GM12864 (cell line): ENCODE measurements at regions not wholly inside any gene's neighbourhood (a gene's known extent, or its start where the extent isn't known, plus 50 kb on each side); places are given as distances from the start of the nearest gene placed in this dataset.

Experiments
- DNase-seq: peaks from one replicate; pipeline ENCODE4 v3.0.0-alpha.2; 2011; ENCODE audit warnings: low read depth
- H3K4me3 ChIP-seq: 2 replicates; pipeline ENCODE4 v1.5.1; 2011; ENCODE audit warnings: mild to moderate bottlenecking, low read depth, low read length, control low read depth
- TF ChIP-seq, protein P1 (sequence below): IDR thresholded peaks from 2 replicates; pipeline ENCODE4 v1.5.1; 2011; ENCODE audit warnings: low read depth, mild to moderate bottlenecking, moderate library complexity, low read length, control low read depth, inconsistent platforms; ENCODE audit errors: missing control alignments

DNA sequence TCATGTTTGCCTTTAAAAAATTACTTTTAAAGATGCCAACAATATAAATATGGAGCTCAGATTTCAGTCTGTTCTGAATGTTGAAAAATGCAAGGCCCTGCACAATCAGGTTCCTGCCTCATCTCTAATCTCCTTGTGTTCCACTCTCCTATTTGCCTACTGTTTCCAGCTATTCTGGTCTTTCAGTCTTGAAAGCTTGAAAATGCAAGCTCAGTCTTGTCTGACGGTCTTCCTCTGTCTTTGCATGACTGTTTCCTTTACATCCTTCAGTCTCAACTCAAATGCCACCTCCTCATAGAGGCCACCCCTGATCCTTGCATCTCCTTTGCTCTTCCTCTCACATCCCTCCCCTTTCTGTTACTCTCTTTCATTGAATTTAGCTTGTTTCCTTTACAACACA lies 354.9 kb downstream of the KIF4B start:
- no peak for DNase-seq
- TF ChIP-seq, protein P1, sequence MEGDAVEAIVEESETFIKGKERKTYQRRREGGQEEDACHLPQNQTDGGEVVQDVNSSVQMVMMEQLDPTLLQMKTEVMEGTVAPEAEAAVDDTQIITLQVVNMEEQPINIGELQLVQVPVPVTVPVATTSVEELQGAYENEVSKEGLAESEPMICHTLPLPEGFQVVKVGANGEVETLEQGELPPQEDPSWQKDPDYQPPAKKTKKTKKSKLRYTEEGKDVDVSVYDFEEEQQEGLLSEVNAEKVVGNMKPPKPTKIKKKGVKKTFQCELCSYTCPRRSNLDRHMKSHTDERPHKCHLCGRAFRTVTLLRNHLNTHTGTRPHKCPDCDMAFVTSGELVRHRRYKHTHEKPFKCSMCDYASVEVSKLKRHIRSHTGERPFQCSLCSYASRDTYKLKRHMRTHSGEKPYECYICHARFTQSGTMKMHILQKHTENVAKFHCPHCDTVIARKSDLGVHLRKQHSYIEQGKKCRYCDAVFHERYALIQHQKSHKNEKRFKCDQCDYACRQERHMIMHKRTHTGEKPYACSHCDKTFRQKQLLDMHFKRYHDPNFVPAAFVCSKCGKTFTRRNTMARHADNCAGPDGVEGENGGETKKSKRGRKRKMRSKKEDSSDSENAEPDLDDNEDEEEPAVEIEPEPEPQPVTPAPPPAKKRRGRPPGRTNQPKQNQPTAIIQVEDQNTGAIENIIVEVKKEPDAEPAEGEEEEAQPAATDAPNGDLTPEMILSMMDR: no peak
- H3K4me3 ChIP-seq: no peak overlapping the region

DNA sequence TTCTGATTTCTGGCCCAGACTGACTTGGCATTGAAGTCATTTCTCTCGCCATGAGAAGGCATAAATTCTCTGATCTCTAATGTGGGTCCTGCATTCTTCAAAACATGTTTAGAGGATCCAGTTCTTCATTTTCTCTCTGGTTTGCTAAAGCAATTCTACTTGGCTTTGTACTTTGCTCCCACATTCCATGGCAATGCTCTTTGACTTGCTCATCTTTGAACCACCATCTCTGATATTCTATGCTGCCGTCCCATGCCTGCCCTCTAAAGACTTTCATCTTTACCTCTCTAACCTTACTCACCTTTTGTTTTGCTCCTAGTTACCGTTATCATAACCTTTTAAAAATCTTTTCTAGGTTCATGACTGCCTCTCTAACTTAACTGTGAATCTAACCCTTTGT lies 366.9 kb downstream of the KIF4B start:
- DNase-seq: no peak
- no peak overlapping the region for H3K4me3 ChIP-seq
- TF ChIP-seq, protein P1: no peak

DNA sequence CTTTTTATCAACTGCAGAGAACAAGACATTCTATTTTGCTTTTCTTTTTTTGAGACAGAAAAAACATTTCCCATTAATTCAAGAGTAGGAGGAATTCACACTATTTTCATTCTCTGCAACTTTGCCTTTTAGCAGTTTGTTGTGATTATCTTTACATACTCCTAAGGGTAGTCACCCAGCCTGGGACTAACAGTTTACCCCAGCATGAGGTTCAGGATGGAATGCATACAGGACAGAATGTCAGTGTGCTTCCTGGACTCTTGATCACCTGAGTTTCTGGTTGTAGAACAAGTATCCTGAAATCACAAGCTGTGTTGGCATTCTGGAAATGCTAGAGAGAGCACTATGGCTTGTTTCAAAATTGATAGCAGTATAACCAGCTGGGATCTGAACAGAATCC lies 368.1 kb downstream of the KIF4B start:
- no peak overlapping the region for H3K4me3 ChIP-seq
- TF ChIP-seq, protein P1: no peak
- DNase-seq: no peak

DNA sequence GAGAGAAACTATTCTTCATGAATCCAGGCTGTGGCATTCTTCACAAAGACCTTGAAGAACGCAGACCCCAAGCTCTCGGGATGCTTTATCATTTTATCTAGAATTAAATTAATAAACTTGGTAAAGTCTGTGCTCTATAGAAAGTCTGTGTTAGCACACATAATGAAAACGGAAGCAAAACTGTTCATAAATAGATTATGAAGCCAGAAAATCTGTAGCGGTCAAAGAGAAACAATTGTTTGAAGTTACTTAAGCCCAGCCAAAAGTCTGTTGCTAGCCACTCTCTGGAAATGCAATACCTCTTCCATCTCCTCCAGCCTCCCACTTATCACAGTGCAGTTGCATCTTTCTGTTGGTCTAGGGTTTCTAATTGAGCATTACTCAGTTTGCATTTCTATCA lies 375.9 kb downstream of the KIF4B start:
- no peak overlapping the region for H3K4me3 ChIP-seq
- TF ChIP-seq, protein P1: no peak
- no peak for DNase-seq

DNA sequence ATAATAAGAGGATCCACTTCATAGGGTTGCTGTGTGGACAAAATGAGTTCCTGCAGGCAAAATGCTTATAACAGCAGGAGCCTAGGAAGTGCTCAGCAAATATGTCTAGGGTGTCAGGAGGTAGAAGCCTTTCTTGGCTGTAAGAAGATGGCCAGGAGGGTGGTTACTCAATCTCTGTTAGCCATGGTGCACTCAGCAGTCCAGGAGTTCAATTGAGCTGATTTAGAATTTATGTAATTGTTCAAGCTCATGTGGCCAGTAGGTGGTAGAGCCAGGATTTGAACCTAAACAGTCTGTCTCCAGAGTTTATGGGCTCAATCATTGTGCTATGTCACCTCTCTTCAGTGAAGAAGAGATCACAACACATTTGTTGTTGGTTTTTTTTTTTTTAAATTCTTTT lies 381.2 kb downstream of the KIF4B start:
- TF ChIP-seq, protein P1: no peak
- H3K4me3 ChIP-seq: no peak overlapping the region
- DNase-seq: no peak

DNA sequence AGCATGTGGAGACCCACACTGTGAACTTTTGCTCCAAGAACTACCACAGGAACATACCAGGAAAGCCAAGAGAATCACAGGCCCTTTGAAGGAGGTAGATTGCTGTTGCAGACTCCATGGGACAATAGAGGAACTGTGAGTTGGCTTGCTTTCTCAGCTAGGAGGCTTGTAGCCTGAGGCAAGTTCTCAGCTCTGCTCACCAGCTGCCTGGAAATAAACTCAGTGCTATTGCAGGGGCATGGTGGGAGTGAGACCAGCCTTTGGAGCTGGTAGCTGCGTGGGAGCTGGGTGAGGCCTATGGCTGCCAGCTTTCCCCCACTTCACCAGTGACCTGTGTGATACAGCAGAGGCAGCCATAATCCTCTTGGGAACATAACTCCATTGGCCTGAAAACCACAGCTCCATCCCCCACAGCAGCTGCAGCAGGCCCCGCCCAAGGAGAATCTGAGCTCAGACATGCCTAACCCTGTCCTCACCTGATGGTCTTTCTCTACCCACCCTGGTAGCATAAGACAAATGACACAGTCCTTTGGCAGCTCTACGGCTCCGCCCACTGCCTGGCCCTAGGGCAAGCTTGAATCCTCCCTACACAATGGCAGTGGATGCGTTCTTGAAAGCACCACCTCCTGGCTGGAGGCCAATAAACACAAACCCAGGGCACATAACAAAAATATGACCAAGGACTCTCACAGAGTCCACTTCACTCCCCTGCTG lies 389.5 kb downstream of the KIF4B start:
- DNase-seq: no peak
- TF ChIP-seq, protein P1: no peak
- H3K4me3 ChIP-seq: no peak overlapping the region

DNA sequence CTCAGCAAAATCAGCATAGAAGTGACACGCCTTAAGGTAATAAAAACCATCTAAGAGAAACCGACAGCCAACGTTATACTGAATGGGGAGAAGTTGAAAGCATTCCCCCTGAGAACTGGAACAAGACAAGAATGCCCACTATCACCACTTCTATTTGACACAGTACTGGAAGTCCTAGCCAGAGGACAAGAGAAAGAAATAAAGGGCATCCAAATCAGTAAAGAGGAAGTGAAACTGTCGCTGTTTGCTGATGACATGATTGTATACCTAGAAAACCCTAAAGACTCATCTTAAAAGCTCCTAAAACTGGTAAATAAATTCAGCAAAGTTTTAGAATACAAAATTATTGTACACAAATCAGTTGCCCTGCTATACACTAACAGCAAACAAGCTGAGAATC lies 393.3 kb downstream of the KIF4B start:
- TF ChIP-seq, protein P1: no peak
- DNase-seq: no peak
- no peak overlapping the region for H3K4me3 ChIP-seq
